ENCODE measurements at regions not wholly inside any gene's neighbourhood (a gene's known extent, or its start where the extent isn't known, plus 50 kb on each side); places are given as distances from the start of the nearest gene placed in this dataset.

- TF ChIP-seq, protein P1, sequence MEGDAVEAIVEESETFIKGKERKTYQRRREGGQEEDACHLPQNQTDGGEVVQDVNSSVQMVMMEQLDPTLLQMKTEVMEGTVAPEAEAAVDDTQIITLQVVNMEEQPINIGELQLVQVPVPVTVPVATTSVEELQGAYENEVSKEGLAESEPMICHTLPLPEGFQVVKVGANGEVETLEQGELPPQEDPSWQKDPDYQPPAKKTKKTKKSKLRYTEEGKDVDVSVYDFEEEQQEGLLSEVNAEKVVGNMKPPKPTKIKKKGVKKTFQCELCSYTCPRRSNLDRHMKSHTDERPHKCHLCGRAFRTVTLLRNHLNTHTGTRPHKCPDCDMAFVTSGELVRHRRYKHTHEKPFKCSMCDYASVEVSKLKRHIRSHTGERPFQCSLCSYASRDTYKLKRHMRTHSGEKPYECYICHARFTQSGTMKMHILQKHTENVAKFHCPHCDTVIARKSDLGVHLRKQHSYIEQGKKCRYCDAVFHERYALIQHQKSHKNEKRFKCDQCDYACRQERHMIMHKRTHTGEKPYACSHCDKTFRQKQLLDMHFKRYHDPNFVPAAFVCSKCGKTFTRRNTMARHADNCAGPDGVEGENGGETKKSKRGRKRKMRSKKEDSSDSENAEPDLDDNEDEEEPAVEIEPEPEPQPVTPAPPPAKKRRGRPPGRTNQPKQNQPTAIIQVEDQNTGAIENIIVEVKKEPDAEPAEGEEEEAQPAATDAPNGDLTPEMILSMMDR (conservative IDR thresholded peaks at IDR 0.05; ENCODE audit: low read length) = no peak
- TF ChIP-seq EZH2phosphoT487 (IDR thresholded peaks at IDR 0.05; ENCODE audit: borderline replicate concordance, low read depth, low read length) = no peak
Observed at GRCh38 chr11:119489087-119489486, 66.1 kb upstream of the THY1 start.

Data from OCI-LY7 (cell line).